ENCODE measurements at regions not wholly inside any gene's neighbourhood (a gene's known extent, or its start where the extent isn't known, plus 50 kb on each side); places are given as distances from the start of the nearest gene placed in this dataset.

- ChIA-PET CTCF (no interaction called here), POLR2A (no interaction called here)
- no peak overlapping the region for H3K4me3 ChIP-seq (ENCODE audit: low read depth, low read length)
- no peaks in the 10 kb centered on the region for H3K4me1 ChIP-seq (ENCODE audit: control insufficient read depth, insufficient read depth, low read length)
- no peaks in the 10 kb centered on the region for H3K9me3 ChIP-seq (ENCODE audit: control insufficient read depth, insufficient read depth, low read depth, low read length)
- H3K27ac ChIP-seq (ENCODE audit: extremely low read depth, low read depth, low read length), result no peak overlapping the region
- TF ChIP-seq, protein P1, sequence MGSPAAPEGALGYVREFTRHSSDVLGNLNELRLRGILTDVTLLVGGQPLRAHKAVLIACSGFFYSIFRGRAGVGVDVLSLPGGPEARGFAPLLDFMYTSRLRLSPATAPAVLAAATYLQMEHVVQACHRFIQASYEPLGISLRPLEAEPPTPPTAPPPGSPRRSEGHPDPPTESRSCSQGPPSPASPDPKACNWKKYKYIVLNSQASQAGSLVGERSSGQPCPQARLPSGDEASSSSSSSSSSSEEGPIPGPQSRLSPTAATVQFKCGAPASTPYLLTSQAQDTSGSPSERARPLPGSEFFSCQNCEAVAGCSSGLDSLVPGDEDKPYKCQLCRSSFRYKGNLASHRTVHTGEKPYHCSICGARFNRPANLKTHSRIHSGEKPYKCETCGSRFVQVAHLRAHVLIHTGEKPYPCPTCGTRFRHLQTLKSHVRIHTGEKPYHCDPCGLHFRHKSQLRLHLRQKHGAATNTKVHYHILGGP (tag by site-specific recombination; IDR thresholded peaks at IDR 0.05), result no peak
- TF ChIP-seq ZFP69B (tag by site-specific recombination; IDR thresholded peaks at IDR 0.05), result no peak
- no peaks in the 10 kb centered on the region for H3K36me3 ChIP-seq (ENCODE audit: control insufficient read depth in 2 of 2, insufficient read depth in 1 of 2, low read length in 2 of 2)
These were observed 1280.6 kb upstream of the ACO1 start for GRCh38 chr9:31103836-31104235.

DNA sequence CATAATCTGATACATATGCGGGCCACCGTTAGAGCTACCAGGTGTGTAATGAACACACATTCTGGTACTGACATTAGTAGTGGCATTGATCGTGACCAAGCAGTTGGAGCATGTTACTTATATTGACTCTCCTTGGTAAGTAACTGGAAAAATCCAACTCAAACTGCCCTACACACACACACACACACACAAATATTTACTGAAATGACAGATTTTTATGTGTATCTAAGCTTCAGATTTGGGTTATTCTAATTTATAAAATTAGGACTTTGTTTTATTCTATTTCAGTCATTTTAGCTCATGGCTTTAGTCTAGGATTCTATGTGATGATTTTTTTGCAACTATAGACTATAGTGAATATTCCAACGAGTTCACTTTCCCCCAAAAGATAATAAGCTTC is 1280.2 kb upstream of the ACO1 start:
- H3K9me3 ChIP-seq (ENCODE audit: control insufficient read depth, insufficient read depth, low read depth, low read length), result no peaks in the 10 kb centered on the region
- ChIA-PET CTCF (no interaction called here), POLR2A (no interaction called here)
- H3K4me1 ChIP-seq (ENCODE audit: control insufficient read depth, insufficient read depth, low read length), result no peaks in the 10 kb centered on the region
- no peak overlapping the region for H3K27ac ChIP-seq (ENCODE audit: extremely low read depth, low read depth, low read length)
- no peaks in the 10 kb centered on the region for H3K36me3 ChIP-seq (ENCODE audit: control insufficient read depth in 2 of 2, insufficient read depth in 1 of 2, low read length in 2 of 2)
- no peak for TF ChIP-seq RBAK (tag by site-specific recombination; IDR thresholded peaks at IDR 0.05)
- no peak for TF ChIP-seq ZNF514 (tag by site-specific recombination; IDR thresholded peaks at IDR 0.05)
- no peak for TF ChIP-seq ZNF768 (tag by site-specific recombination; IDR thresholded peaks at IDR 0.05)
- TF ChIP-seq, protein P2, sequence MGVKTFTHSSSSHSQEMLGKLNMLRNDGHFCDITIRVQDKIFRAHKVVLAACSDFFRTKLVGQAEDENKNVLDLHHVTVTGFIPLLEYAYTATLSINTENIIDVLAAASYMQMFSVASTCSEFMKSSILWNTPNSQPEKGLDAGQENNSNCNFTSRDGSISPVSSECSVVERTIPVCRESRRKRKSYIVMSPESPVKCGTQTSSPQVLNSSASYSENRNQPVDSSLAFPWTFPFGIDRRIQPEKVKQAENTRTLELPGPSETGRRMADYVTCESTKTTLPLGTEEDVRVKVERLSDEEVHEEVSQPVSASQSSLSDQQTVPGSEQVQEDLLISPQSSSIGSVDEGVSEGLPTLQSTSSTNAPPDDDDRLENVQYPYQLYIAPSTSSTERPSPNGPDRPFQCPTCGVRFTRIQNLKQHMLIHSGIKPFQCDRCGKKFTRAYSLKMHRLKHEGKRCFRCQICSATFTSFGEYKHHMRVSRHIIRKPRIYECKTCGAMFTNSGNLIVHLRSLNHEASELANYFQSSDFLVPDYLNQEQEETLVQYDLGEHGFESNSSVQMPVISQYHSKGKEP (tag by site-specific recombination; IDR thresholded peaks at IDR 0.05), result no peak
- TF ChIP-seq ZFHX2 (tag by site-specific recombination; conservative IDR thresholded peaks at IDR 0.05), result no peak
- TF ChIP-seq ZNF548 (tag by site-specific recombination; IDR thresholded peaks at IDR 0.05), result no peak
- TF ChIP-seq HOXA7 (CRISPR knock-in tag; IDR thresholded peaks at IDR 0.05; ENCODE audit: borderline replicate concordance), result no peak
- TF ChIP-seq ZNF629 (tag by site-specific recombination; IDR thresholded peaks at IDR 0.05), result no peak
- TF ChIP-seq REPIN1 (tag by site-specific recombination; IDR thresholded peaks at IDR 0.05; ENCODE audit: low read depth), result no peak
- TF ChIP-seq ZNF362 (tag by site-specific recombination; IDR thresholded peaks at IDR 0.05), result no peak
- TF ChIP-seq ZNF785 (tag by site-specific recombination; IDR thresholded peaks at IDR 0.05), result no peak
- TF ChIP-seq CTCF (tag by site-specific recombination; IDR thresholded peaks at IDR 0.05), result no peak
- TF ChIP-seq ZNF175 (tag by site-specific recombination; IDR thresholded peaks at IDR 0.05), result no peak
- H3K4me3 ChIP-seq (ENCODE audit: low read depth, low read length), result no peak overlapping the region

GRCh38 chr9:31112491-31112890 is 1272.0 kb upstream of the ACO1 start:
- CTCF ChIA-PET, result no interaction called here
- Histone ChIP-seq H3K9me3 (ENCODE audit: control insufficient read depth, insufficient read depth, low read depth, low read length) (no peaks in the 10 kb centered on the region), H3K36me3 (ENCODE audit: control insufficient read depth in 2 of 2, insufficient read depth in 1 of 2, low read length in 2 of 2) (no peaks in the 10 kb centered on the region), H3K4me3 (ENCODE audit: low read depth, low read length) (no peak overlapping the region), H3K27ac (ENCODE audit: extremely low read depth, low read depth, low read length) (no peak overlapping the region), H3K4me1 (ENCODE audit: control insufficient read depth, insufficient read depth, low read length) (no peaks in the 10 kb centered on the region)
- POLR2A ChIA-PET, result no interaction called here
- no peak for TF ChIP-seq ZNF785 (tag by site-specific recombination; IDR thresholded peaks at IDR 0.05)
- no peak for TF ChIP-seq ZNF629 (tag by site-specific recombination; IDR thresholded peaks at IDR 0.05)
- no peak for TF ChIP-seq ZNF670 (tag by site-specific recombination; IDR thresholded peaks at IDR 0.05; ENCODE audit: low read depth)
- no peak for TF ChIP-seq GFI1B (tag by site-specific recombination; IDR thresholded peaks at IDR 0.05)
- no peak for TF ChIP-seq ZFP69B (tag by site-specific recombination; IDR thresholded peaks at IDR 0.05)
- no peak for TF ChIP-seq BCL11B (tag by site-specific recombination; IDR thresholded peaks at IDR 0.05; ENCODE audit: low read depth)
- no peak for TF ChIP-seq ZNF830 (tag by site-specific recombination; IDR thresholded peaks at IDR 0.05; ENCODE audit: low read depth)
- TF ChIP-seq, protein P3, sequence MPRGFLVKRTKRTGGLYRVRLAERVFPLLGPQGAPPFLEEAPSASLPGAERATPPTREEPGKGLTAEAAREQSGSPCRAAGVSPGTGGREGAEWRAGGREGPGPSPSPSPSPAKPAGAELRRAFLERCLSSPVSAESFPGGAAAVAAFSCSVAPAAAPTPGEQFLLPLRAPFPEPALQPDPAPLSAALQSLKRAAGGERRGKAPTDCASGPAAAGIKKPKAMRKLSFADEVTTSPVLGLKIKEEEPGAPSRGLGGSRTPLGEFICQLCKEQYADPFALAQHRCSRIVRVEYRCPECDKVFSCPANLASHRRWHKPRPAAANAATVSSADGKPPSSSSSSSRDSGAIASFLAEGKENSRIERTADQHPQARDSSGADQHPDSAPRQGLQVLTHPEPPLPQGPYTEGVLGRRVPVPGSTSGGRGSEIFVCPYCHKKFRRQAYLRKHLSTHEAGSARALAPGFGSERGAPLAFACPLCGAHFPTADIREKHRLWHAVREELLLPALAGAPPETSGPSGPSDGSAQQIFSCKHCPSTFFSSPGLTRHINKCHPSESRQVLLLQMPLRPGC (tag by site-specific recombination; IDR thresholded peaks at IDR 0.05), result no peak
- TF ChIP-seq, protein P4, sequence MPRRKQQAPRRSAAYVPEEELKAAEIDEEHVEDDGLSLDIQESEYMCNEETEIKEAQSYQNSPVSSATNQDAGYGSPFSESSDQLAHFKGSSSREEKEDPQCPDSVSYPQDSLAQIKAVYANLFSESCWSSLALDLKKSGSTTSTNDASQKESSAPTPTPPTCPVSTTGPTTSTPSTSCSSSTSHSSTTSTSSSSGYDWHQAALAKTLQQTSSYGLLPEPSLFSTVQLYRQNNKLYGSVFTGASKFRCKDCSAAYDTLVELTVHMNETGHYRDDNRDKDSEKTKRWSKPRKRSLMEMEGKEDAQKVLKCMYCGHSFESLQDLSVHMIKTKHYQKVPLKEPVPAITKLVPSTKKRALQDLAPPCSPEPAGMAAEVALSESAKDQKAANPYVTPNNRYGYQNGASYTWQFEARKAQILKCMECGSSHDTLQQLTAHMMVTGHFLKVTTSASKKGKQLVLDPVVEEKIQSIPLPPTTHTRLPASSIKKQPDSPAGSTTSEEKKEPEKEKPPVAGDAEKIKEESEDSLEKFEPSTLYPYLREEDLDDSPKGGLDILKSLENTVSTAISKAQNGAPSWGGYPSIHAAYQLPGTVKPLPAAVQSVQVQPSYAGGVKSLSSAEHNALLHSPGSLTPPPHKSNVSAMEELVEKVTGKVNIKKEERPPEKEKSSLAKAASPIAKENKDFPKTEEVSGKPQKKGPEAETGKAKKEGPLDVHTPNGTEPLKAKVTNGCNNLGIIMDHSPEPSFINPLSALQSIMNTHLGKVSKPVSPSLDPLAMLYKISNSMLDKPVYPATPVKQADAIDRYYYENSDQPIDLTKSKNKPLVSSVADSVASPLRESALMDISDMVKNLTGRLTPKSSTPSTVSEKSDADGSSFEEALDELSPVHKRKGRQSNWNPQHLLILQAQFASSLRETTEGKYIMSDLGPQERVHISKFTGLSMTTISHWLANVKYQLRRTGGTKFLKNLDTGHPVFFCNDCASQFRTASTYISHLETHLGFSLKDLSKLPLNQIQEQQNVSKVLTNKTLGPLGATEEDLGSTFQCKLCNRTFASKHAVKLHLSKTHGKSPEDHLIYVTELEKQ (tag by site-specific recombination; IDR thresholded peaks at IDR 0.05; ENCODE audit: borderline replicate concordance), result no peak

All from HEK293 (cell line).